PFSK-1 (cell line): ENCODE measurements at regions not wholly inside any gene's neighbourhood (a gene's known extent, or its start where the extent isn't known, plus 50 kb on each side); places are given as distances from the start of the nearest gene placed in this dataset.

Experiments used
- POLR2AphosphoS5 ChIP-seq: IDR thresholded peaks from 2 replicates; pipeline ENCODE4 v1.6.1; 2012; ENCODE audit warnings: low read depth, mild to moderate bottlenecking, control low read depth, low read length, moderate library complexity
- SIN3A ChIP-seq: IDR thresholded peaks from 2 replicates; pipeline ENCODE4 v1.6.1; 2012; ENCODE audit warnings: mild to moderate bottlenecking, low read length, moderate library complexity, borderline replicate concordance; ENCODE audit not compliant: insufficient read depth
- TAF1 ChIP-seq: IDR thresholded peaks from 2 replicates; pipeline ENCODE4 v1.6.1; 2012; ENCODE audit warnings: low read length, control low read depth, borderline replicate concordance; ENCODE audit not compliant: insufficient read depth
- TF ChIP-seq, protein P1 (sequence below), 2 experiments: IDR thresholded peaks; 2 replicates each; pipeline versions ENCODE4 v1.6.1 to v1.8.0; 2011 to 2012; ENCODE audit warnings: low read depth in 2 of 2, low read length in 2 of 2, control low read depth in 1 of 2, inconsistent platforms in 1 of 2, mild to moderate bottlenecking in 1 of 2, moderate library complexity in 1 of 2; ENCODE audit not compliant: insufficient read depth in 1 of 2

DNA sequence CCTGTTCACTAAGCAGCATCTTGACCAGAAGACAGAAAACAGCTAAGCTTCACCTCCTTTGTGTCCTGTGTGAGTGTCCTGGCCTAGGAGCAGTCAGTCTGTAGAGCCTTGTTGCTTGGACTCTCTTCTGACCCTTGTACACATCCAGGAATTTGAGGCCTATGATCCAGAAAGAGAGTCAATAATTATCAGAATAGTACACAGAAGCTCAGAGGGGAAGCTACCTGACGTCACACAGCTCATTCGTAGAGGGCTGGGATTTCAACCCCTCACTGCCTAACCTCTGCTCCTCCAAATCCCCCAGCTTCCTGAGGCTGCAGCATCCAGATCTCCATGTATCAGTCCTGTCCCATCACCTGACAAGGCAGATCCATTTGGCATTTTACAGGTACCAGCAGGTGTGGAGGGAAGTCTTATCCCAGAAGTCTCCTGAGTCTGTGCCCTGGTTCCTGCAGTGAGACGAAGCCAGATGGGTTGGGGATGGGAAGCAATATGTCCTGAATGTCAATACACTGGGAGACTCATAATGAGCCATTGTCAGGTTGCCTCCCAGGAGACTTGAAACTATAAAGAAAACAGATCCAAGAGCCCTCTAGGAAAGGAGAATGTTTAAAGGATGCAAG, 203.1 kb downstream of the MINAR1 start:
- TF ChIP-seq POLR2AphosphoS5 (no peak), TAF1 (no peak), SIN3A (no peak)
- TF ChIP-seq, protein P1, sequence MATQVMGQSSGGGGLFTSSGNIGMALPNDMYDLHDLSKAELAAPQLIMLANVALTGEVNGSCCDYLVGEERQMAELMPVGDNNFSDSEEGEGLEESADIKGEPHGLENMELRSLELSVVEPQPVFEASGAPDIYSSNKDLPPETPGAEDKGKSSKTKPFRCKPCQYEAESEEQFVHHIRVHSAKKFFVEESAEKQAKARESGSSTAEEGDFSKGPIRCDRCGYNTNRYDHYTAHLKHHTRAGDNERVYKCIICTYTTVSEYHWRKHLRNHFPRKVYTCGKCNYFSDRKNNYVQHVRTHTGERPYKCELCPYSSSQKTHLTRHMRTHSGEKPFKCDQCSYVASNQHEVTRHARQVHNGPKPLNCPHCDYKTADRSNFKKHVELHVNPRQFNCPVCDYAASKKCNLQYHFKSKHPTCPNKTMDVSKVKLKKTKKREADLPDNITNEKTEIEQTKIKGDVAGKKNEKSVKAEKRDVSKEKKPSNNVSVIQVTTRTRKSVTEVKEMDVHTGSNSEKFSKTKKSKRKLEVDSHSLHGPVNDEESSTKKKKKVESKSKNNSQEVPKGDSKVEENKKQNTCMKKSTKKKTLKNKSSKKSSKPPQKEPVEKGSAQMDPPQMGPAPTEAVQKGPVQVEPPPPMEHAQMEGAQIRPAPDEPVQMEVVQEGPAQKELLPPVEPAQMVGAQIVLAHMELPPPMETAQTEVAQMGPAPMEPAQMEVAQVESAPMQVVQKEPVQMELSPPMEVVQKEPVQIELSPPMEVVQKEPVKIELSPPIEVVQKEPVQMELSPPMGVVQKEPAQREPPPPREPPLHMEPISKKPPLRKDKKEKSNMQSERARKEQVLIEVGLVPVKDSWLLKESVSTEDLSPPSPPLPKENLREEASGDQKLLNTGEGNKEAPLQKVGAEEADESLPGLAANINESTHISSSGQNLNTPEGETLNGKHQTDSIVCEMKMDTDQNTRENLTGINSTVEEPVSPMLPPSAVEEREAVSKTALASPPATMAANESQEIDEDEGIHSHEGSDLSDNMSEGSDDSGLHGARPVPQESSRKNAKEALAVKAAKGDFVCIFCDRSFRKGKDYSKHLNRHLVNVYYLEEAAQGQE (IDR thresholded peaks at IDR 0.05; ENCODE audit: insufficient read depth in 1 of 2, low read depth in 2 of 2, low read length in 2 of 2): no peak
